Gastroesophageal sphincter (tissue), 3 donors: ENCODE measurements at regions not wholly inside any gene's neighbourhood (a gene's known extent, or its start where the extent isn't known, plus 50 kb on each side); places are given as distances from the start of the nearest gene placed in this dataset.

ENCODE experiments used
- CTCF ChIP-seq, 4 experiments: fragments of 200-600 bp in 2 of 4; fragments of 450-650 bp in 2 of 4; sonication (generic) in 1 of 4; IDR thresholded peaks; one replicate each; pipeline ENCODE4 v1.5.1; 2017 to 2019; ENCODE audit warnings: antibody characterized with exemption in 4 of 4, mild to moderate bottlenecking in 2 of 4, moderate library complexity in 2 of 4
- EP300 ChIP-seq: sonication (generic); formaldehyde crosslinking; IDR thresholded peaks from one replicate; pipeline ENCODE4 v1.6.1; 2017; ENCODE audit warnings: antibody characterized with exemption, mild to moderate bottlenecking
- POLR2A ChIP-seq, 2 donors: fragments of 450-650 bp; IDR thresholded peaks; one replicate each; pipeline ENCODE4 v1.6.1; 2017; ENCODE audit warnings: antibody characterized with exemption in 2 of 2, mild to moderate bottlenecking in 2 of 2, moderate library complexity in 1 of 2
- POLR2AphosphoS5 ChIP-seq: sonication (generic); formaldehyde crosslinking; IDR thresholded peaks from one replicate; pipeline ENCODE4 v1.6.1; 2017; ENCODE audit warnings: antibody characterized with exemption

GRCh38 chr12:97211416-97211930, 251.1 kb upstream of the RMST start:
- no peak for TF ChIP-seq CTCF (IDR thresholded peaks at IDR 0.05)
- TF ChIP-seq POLR2A (IDR thresholded peaks at IDR 0.05): no peak
- TF ChIP-seq POLR2AphosphoS5: no peak
- TF ChIP-seq EP300: no peak
